HG03135 (cell line): ENCODE measurements at regions not wholly inside any gene's neighbourhood (a gene's known extent, or its start where the extent isn't known, plus 50 kb on each side); places are given as distances from the start of the nearest gene placed in this dataset.
A peak's percentile ranks its signal among the peaks of the same experiment; 100 is the strongest.

Experiments used
- ATAC-seq: cut with Tn5 transposase; IDR thresholded peaks from one replicate; pipeline ENCODE4 v1.9.1; 2021; ENCODE audit warnings: mild to moderate bottlenecking, moderate library complexity; ENCODE audit not compliant: unreplicated experiment

DNA sequence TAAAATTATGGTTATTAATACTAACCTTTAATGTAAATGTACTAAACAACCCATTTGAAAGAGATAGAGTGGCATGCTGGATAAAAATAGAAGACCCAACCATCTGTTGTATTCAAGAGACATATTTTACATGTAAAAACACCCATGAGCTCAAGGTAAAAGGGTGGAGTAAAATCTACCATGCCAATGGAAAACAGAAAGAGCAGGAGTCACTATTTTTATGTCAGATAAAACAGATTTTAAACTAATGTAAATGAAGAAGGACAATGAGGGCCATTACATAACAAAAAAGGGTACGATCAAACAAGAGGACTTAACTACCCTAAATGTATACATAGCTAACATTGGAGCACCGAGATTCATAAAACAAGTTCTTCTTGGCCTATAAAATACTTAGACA lies 66.3 kb downstream of the ITM2A start:
- no peak for ATAC-seq

DNA sequence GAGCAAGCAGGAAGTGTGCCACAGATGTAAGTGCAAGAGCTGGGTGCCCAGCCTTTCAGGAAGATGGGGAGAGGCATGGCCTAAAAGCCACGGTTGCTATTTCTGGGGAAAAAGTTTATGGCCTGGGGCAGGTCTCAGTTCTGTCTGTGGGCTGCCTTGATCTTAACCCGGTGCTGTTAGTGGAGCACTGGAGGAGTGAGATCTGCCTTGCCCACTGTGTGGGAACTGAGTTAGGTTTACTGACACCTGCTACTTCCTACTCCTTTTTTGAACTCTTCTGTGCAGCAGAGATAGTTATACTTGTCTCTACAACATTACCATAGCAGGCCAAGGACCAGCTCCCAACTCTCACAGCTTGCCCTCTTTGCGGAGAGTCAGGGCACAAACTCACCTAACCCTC lies 76.5 kb downstream of the ITM2A start:
- ATAC-seq = no peak

DNA sequence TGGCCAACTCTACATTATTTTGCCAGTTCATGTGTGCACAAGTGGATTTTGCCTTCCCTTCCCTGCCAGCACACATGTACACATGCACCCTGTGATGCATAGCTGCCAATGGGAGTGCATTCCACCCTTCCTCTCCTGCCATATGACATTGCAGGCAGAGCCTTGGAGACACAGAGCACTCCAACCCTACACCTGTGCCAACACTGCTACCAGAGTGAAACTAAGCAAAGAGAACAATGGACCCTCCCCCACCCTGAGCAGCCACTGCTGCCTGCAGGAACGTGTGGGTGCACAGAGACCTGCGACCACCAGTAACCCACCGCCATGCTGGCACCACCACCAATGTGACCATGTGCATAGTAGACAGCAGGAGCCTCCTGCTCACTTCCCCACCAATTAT lies 78.4 kb downstream of the ITM2A start:
- no peak for ATAC-seq

- ATAC-seq = no peak
Observed at GRCh38 chrX:79287724-79288123, 79.4 kb downstream of the ITM2A start.

GRCh38 chrX:79281775-79282174 lies 85.4 kb downstream of the ITM2A start:
- no peak for ATAC-seq

DNA sequence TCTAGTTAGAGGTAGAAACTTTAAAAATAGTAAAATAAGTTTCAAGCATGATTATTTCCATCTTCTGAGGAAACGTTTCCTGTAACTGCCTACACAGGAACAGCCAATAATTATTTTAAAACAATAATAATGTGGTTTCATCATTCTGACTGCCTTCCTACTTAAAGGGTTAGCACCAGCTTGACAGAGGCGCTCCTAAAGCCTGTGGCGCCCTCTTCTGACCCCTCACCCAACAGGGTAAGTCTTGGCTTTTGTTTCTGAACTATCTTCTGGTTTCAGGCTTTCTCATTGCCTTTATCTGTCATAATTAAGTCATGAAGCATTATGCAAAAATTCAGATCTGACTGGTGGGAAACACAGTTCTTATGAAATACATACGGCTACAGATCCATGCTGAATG lies 96.7 kb downstream of the ITM2A start:
- peak; percentile 96 for ATAC-seq

DNA sequence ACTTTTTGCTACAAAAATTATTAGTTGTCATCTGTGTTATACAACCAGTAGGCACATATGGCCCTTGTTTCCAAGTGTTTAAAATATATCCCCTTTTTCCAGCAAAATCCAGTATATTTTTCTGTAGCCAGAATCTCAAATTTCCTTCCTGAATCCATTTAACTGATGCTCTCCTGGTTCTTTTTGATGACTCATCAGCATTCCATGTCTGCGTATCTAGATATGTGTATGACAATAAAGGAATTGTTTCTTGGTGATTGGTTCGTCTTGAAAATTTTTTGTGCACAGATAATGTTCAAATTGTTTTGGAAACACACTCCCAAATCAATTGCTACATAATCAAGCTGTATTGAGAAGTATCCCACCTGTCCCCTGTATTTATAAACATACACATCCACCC lies 98.3 kb downstream of the ITM2A start:
- ATAC-seq = no peak

GRCh38 chrX:79266702-79267101 lies 100.4 kb downstream of the ITM2A start:
- no peak for ATAC-seq

- no peak for ATAC-seq
Observed at GRCh38 chrX:79263550-79263949, 103.6 kb downstream of the ITM2A start.

GRCh38 chrX:79259073-79259689 lies 108.0 kb downstream of the ITM2A start:
- peak; percentile 94 for ATAC-seq

GRCh38 chrX:79243691-79244090 lies 99.2 kb downstream of the GPR174 start:
- ATAC-seq = no peak

DNA sequence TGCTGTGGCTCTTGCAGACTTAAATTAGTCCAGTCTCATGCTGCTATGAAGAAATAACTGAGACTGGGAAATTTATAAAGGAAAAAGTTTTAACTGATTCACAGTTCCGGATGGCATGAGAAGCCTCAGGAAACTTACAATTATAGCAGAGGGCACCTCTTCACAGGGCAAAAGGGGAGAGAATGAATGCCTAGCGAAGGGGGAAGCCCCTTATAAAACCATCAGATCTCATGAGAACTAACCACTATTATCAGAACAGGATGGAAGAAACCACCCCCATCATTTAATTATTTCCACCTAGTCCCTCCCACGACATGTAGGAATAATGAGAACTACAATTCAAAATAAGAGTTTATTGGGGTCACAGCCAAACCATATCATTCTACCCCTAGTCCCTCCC lies 91.4 kb downstream of the GPR174 start:
- ATAC-seq = no peak

DNA sequence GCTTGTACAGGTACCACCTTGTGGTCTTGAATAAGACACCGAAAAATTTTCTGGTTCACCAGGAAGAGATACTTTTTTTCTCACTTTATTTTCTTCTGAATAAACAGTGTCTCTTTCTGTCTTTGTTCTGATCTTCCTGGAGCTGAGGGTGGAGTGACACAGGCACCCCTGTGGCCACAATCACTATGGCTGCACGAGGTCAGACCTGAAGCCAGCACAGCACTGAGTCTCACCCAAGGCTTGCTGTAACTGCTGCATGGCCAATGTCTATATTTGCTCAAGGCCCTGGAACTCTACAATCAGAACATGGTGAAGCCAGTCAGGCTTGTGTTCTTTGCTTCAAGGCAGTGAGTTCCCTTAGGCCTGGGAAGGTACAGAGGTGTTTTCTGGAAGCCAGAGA lies 87.2 kb downstream of the GPR174 start:
- no peak for ATAC-seq
